ENCODE measurements at regions not wholly inside any gene's neighbourhood (a gene's known extent, or its start where the extent isn't known, plus 50 kb on each side); places are given as distances from the start of the nearest gene placed in this dataset.

DNA sequence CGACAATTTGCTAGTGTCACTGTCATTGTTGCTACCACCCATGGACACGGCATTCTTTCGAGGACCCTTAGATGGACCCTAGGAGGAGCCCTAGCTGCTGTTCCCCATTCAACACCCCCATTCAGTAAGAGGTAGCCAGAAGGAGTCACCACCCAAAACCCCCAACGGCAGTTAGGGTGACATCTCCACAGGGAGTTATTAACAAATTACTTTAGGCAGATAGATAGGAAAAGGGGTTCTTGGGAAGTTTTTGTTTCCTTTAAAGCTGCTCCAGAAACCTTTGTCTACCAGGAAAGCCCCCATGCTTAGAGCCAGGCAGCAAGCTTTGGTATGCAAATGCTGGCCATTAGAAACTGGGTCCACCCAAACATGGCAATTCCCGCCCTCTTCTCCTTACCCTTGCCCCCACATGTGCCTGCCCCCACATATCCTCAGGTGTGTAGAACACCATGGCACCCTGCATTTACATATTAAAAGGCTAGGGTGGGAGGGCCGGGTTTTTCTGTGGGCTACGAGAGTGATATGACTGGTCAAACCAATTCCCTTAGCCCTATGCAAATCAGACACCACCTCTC is 190.9 kb downstream of the SLITRK6 start (continued):
- TF ChIP-seq, protein P1, sequence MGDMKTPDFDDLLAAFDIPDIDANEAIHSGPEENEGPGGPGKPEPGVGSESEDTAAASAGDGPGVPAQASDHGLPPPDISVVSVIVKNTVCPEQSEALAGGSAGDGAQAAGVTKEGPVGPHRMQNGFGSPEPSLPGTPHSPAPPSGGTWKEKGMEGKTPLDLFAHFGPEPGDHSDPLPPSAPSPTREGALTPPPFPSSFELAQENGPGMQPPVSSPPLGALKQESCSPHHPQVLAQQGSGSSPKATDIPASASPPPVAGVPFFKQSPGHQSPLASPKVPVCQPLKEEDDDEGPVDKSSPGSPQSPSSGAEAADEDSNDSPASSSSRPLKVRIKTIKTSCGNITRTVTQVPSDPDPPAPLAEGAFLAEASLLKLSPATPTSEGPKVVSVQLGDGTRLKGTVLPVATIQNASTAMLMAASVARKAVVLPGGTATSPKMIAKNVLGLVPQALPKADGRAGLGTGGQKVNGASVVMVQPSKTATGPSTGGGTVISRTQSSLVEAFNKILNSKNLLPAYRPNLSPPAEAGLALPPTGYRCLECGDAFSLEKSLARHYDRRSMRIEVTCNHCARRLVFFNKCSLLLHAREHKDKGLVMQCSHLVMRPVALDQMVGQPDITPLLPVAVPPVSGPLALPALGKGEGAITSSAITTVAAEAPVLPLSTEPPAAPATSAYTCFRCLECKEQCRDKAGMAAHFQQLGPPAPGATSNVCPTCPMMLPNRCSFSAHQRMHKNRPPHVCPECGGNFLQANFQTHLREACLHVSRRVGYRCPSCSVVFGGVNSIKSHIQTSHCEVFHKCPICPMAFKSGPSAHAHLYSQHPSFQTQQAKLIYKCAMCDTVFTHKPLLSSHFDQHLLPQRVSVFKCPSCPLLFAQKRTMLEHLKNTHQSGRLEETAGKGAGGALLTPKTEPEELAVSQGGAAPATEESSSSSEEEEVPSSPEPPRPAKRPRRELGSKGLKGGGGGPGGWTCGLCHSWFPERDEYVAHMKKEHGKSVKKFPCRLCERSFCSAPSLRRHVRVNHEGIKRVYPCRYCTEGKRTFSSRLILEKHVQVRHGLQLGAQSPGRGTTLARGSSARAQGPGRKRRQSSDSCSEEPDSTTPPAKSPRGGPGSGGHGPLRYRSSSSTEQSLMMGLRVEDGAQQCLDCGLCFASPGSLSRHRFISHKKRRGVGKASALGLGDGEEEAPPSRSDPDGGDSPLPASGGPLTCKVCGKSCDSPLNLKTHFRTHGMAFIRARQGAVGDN (IDR thresholded peaks at IDR 0.05): no peak
- TF ChIP-seq HDAC6 (IDR thresholded peaks at IDR 0.05; ENCODE audit: unreplicated experiment) (no peak), EP300 (IDR thresholded peaks at IDR 0.05; ENCODE audit: borderline replicate concordance in 1 of 2, control insufficient read depth in 1 of 2, low read depth in 2 of 2, low read length in 2 of 2) (no peak), BRCA1 (IDR thresholded peaks at IDR 0.05; ENCODE audit: low read depth, low read length) (no peak)

DNA sequence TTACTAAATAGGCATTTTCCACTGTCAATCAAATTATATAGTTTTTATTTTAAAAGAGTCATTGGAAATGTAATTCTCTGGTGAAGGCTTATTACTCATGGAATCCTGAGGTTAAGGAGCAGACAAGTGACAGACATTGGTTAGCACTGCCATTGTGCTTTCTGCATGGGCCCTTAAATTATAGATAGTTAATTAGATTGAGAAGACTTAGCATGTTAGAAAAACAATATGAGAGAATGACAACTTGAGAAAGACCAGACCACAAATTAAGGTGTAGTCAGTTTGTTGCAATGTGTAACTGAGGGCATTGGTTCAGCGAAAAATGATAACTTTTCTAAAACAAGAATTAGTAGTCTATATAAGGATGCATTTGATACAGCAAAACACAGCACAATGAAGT is 195.5 kb downstream of the SLITRK6 start:
- ChIA-PET POLR2A (no interaction called here), CTCF (no interaction called here), RAD21 (ENCODE audit: unreplicated experiment) (no interaction called here), SMC1A (ENCODE audit: uncharacterized antibody, unreplicated experiment) (interaction anchor here (1.2 kb wide), 1 partner anchor 141 kb away, joined by 3 read pairs; no protein-coding TSS in a partner anchor)
- Histone ChIP-seq H3K36me3 (ENCODE audit: control insufficient read depth in 2 of 2, insufficient read depth in 2 of 2, low read length in 1 of 2) (no peaks in the 10 kb centered on the region), H3K27me3 (replicated peaks in 1 of 2; ENCODE audit: control insufficient read depth in 2 of 2, insufficient read depth in 2 of 2, low read length in 1 of 2) (no peaks in the 10 kb centered on the region), H3K9me3 (replicated peaks; ENCODE audit: control insufficient read depth, insufficient read depth, low read length) (no peaks in the 10 kb centered on the region), H3K27ac (ENCODE audit: control insufficient read depth, insufficient read depth) (no peak overlapping the region), H3K4me2 (ENCODE audit: control insufficient read depth, insufficient read depth) (no peak overlapping the region), H4K20me1 (ENCODE audit: control insufficient read depth, insufficient read depth) (no peaks in the 10 kb centered on the region), H3K79me2 (ENCODE audit: control insufficient read depth, insufficient read depth, low read length) (no peaks in the 10 kb centered on the region), H3K4me1 (ENCODE audit: control insufficient read depth, insufficient read depth, low read length) (no peaks in the 10 kb centered on the region), H3K4me3 (no peak overlapping the region), H3K9ac (ENCODE audit: control insufficient read depth, insufficient read depth, low read length) (no peak overlapping the region), H2AFZ (ENCODE audit: control insufficient read depth, low read depth, low read length) (no peak overlapping the region)
- FAIRE-seq (no peak), ATAC-seq (no peak), DNase-seq (ENCODE audit: low read depth, low spot score) (no peak)
- no TSS peak for BruUV-seq (replicated peaks)
- intact Hi-C loops (cut with micrococcal nuclease; ENCODE audit: unreplicated experiment): no loop called here
- in situ Hi-C loops (cut with MboI): no loop called here
- WGBS (ENCODE audit: insufficient coverage, insufficient replicate concordance, low lambda C conversion rate, missing lambda C conversion rate): 37% methylated on average over 1 of the region's 1 CpG
- TF ChIP-seq EP300 (IDR thresholded peaks at IDR 0.05; ENCODE audit: borderline replicate concordance in 1 of 2, control insufficient read depth in 1 of 2, low read depth in 2 of 2, low read length in 2 of 2) (no peak), FOS (IDR thresholded peaks at IDR 0.05; ENCODE audit: borderline replicate concordance, extremely low read depth, insufficient read length) (no peak), NFIC (IDR thresholded peaks at IDR 0.05; ENCODE audit: low read depth, low read length) (no peak), NFXL1 (IDR thresholded peaks at IDR 0.05; ENCODE audit: borderline replicate concordance) (no peak), SREBF1 (IDR thresholded peaks at IDR 0.05; ENCODE audit: low read length) (no peak), TCF12 (IDR thresholded peaks at IDR 0.05; ENCODE audit: low read depth, low read length) (no peak), HCFC1 (IDR thresholded peaks at IDR 0.05; ENCODE audit: low read length) (no peak), ETV6 (conservative IDR thresholded peaks at IDR 0.05 in 1 of 2, IDR thresholded peaks at IDR 0.05 in 1 of 2; ENCODE audit: borderline replicate concordance in 1 of 2, low read depth in 1 of 2) (no peak), SUPT20H (IDR thresholded peaks at IDR 0.05; ENCODE audit: borderline replicate concordance, control insufficient read depth, low read depth, low read length) (no peak), FOXK2 (IDR thresholded peaks at IDR 0.05) (no peak), SIN3A (IDR thresholded peaks at IDR 0.05; ENCODE audit: low read depth, low read length) (no peak), NR2C2 (IDR thresholded peaks at IDR 0.05; ENCODE audit: borderline replicate concordance, control insufficient read depth, insufficient read length, low read depth) (no peak), JUNB (IDR thresholded peaks at IDR 0.05) (no peak), GATAD2B (conservative IDR thresholded peaks at IDR 0.05; ENCODE audit: low read depth) (no peak)
- TF ChIP-seq, protein P2, sequence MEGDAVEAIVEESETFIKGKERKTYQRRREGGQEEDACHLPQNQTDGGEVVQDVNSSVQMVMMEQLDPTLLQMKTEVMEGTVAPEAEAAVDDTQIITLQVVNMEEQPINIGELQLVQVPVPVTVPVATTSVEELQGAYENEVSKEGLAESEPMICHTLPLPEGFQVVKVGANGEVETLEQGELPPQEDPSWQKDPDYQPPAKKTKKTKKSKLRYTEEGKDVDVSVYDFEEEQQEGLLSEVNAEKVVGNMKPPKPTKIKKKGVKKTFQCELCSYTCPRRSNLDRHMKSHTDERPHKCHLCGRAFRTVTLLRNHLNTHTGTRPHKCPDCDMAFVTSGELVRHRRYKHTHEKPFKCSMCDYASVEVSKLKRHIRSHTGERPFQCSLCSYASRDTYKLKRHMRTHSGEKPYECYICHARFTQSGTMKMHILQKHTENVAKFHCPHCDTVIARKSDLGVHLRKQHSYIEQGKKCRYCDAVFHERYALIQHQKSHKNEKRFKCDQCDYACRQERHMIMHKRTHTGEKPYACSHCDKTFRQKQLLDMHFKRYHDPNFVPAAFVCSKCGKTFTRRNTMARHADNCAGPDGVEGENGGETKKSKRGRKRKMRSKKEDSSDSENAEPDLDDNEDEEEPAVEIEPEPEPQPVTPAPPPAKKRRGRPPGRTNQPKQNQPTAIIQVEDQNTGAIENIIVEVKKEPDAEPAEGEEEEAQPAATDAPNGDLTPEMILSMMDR (IDR thresholded peaks at IDR 0.05 in 2 of 3, conservative IDR thresholded peaks at IDR 0.05 in 1 of 3; ENCODE audit: control insufficient read depth in 2 of 3, extremely low read depth in 1 of 3, insufficient read depth in 1 of 3, low read depth in 3 of 3, low read length in 3 of 3): no peak
